Activated CD4-positive, CD25-positive, alpha-beta regulatory T cell treated with anti-CD3 and anti-CD28 coated beads, Interleukin-2, amount 50 U/mL, for 72 hours (primary cell): ENCODE measurements at regions not wholly inside any gene's neighbourhood (a gene's known extent, or its start where the extent isn't known, plus 50 kb on each side); places are given as distances from the start of the nearest gene placed in this dataset.
A peak's percentile ranks its signal among the peaks of the same experiment; 100 is the strongest.

Experiments
- DNase-seq: peaks from one replicate; pipeline ENCODE4 v3.0.0; 2021

- DNase-seq, result no peak
Measured at GRCh38 chr1:221437171-221437570, 304.7 kb downstream of the DUSP10 start.

- DNase-seq, result no peak
Measured at GRCh38 chr1:221437926-221438325, 304.0 kb downstream of the DUSP10 start.

- peak; percentile 52 for DNase-seq
Measured at GRCh38 chr1:221439008-221439746, 302.7 kb downstream of the DUSP10 start.

GRCh38 chr1:221439747-221440501, 302.0 kb downstream of the DUSP10 start:
- DNase-seq, result no peak

GRCh38 chr1:221440658-221441057, 301.2 kb downstream of the DUSP10 start:
- no peak for DNase-seq

- DNase-seq, result no peak
Measured at GRCh38 chr1:221442056-221442455, 299.8 kb downstream of the DUSP10 start.

- no peak for DNase-seq
Measured at GRCh38 chr1:221444346-221444745, 297.5 kb downstream of the DUSP10 start.

- DNase-seq, result no peak
Measured at GRCh38 chr1:221448585-221449175, 293.2 kb downstream of the DUSP10 start.

- no peak for DNase-seq
Measured at GRCh38 chr1:221449194-221449593, 292.7 kb downstream of the DUSP10 start.

- no peak for DNase-seq
Measured at GRCh38 chr1:221449801-221450470, 292.0 kb downstream of the DUSP10 start.

- DNase-seq, result no peak
Measured at GRCh38 chr1:221451741-221452140, 290.1 kb downstream of the DUSP10 start.

GRCh38 chr1:221454096-221454495, 287.8 kb downstream of the DUSP10 start:
- DNase-seq, result no peak

GRCh38 chr1:221456918-221457317, 285.0 kb downstream of the DUSP10 start:
- DNase-seq, result no peak

GRCh38 chr1:221457685-221458446, 284.0 kb downstream of the DUSP10 start:
- DNase-seq, result no peak

- DNase-seq, result no peak
Measured at GRCh38 chr1:221458447-221459156, 283.3 kb downstream of the DUSP10 start.

- no peak for DNase-seq
Measured at GRCh38 chr1:221459558-221459957, 282.3 kb downstream of the DUSP10 start.

GRCh38 chr1:221462345-221462744, 279.5 kb downstream of the DUSP10 start:
- DNase-seq, result no peak

- no peak for DNase-seq
Measured at GRCh38 chr1:221468546-221468945, 273.3 kb downstream of the DUSP10 start.

GRCh38 chr1:221469476-221469875, 272.4 kb downstream of the DUSP10 start:
- no peak for DNase-seq

GRCh38 chr1:221470000-221470698, 271.7 kb downstream of the DUSP10 start:
- DNase-seq, result no peak

GRCh38 chr1:221473411-221473810, 268.5 kb downstream of the DUSP10 start:
- no peak for DNase-seq
